NCI-H2081 treated with DMSO at 0.1 percent for 48 hours (cell line): ENCODE measurements at regions not wholly inside any gene's neighbourhood (a gene's known extent, or its start where the extent isn't known, plus 50 kb on each side); places are given as distances from the start of the nearest gene placed in this dataset.

ENCODE experiments used
- DNase-seq: peaks from one replicate; lab custom pipeline; 2025; lab: John Stamatoyannopoulos, UW

DNA sequence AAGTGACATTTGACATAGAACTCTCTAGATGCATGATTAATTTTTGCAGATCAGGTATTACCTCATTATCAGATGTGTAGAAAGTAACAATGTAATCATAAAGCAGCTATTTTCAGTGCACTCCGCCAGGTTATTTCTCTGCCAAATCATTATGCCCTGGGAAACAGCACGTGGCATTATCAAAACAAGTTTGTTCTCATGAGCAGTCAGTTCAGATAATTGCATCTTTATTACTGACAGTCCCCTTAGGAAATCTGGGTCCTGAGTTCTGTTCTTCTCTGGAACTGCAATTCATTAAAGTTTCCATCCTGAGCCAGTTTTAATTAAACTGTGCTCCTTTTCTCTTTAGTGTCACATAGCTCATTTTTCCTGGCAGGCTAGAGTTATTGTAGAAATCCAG lies 94.7 kb upstream of the KRR1 start:
- DNase-seq = no peak

DNA sequence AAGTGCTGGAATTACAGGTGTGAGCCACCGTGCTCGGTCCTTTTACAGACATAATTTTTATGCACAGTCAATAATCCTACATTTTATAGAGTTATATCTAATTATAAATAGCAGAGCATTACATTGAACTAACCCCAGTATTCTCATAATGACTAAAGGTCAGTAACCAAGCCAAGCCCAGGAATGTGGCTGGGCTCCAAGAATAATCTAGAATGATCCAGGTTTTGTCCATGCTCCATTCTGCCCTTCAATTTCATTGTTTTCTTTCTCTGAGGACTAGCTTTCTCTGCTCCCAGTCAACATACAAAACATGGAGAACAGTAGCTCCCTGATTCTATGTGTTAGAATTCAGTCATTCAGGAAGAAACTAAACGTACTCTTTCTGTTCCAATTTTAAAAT lies 92.1 kb upstream of the KRR1 start:
- no peak for DNase-seq

DNA sequence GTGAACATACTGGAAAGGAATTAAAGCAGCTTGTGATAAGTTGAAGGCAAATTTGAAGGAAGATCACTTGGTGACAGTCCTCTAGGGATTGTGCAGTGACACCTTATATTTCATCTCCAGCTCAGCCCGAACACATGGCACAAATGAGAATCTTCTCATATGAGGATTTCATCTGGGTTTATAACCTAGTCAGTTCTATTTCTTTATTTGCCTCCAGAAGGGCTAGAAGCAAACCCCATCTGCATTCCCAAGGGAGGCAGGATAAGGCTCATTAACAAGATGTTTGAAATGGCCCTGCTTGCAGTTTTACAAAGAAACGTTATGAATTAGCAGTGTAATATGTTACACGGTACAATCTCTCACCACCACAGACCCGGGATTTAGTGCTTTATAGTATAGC lies 90.7 kb upstream of the KRR1 start:
- DNase-seq = no peak

DNA sequence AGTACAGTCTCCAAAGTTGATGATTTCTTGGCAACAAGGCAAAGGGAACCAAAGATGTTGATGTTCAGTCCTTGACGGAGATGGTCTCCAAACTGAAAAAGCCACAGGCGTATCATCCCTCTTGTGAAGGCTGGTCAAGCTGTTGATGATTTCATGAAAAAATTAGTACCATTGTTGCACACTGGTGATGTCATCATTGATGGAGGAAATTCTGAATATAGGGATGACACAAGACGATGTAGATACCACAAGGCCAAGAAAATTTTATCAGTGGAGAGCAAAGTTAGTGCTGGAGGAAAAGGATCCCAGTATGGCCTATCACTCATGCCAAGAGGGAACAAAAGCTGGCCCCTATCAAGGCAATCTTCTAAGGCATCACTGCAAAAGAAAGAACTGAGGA lies 88.7 kb upstream of the KRR1 start:
- no peak for DNase-seq

DNA sequence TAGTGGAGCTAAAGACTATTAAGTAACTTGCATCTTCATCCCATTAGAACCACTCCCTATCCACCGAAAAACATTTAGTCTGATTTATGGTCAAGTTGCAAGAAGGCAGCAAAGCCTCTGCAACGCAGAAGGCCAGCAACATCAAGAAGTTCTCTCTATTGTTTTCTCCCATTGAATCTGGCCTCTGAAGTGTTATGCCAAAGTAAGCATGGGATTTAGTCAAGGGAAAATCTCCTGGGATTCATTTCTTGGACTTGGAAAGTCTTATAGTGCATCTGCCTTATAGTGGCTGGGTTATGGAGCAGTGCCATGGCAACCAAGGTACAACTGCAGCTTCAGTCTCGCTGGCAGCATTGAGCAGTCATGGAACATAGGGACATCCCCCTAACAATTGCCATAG lies 87.7 kb upstream of the KRR1 start:
- no peak for DNase-seq

DNA sequence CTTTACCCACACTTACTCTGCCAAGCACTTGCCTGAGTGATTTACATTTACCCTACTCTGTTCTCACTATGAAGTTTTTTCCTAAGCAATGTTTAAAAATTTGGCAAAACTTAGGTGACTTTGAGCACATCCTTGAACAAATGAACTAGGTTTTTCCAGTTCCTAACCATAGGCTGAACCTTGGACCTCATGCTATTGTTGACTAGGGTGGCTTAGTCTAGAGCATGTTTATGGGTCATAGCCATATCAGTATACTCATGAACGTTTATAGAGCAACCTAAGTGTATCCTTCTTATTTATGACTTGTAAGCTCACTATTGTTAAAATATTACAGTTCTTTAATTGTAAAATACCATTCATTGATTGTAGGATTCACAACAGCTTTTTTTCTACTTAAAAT lies 85.0 kb upstream of the KRR1 start:
- no peak for DNase-seq

DNA sequence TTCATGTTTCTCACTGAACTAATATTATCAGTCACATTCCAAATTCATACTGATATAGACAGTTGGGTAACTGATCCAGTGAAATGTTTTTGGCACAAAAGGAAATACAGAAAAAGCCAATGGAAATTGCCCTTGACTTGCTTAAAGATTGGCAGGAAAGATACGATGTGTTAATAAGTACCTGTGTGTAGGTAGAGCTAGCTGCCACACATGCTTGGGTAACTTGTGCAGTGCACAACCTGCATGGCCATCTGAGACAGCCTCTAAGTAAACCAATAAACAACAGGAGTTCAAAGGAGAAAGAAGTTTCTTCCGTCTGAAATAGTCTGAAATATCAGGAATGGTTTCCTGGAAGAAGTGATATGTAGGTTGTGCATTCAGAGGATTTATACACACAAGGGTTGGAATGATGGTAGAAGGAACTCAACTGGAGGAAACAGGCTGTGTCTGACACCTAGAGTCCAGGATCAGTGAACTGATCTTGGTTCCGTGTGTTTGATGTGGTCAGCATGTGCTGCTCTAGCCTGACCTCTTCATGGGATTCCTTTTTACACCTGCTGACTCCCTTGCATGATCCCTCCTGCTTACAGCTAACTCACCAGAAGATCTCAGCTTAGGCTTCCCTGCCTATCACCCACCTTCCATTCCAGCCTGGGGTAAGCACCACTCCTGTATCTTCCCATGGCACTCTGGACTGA lies 81.4 kb upstream of the KRR1 start:
- DNase-seq = no peak

DNA sequence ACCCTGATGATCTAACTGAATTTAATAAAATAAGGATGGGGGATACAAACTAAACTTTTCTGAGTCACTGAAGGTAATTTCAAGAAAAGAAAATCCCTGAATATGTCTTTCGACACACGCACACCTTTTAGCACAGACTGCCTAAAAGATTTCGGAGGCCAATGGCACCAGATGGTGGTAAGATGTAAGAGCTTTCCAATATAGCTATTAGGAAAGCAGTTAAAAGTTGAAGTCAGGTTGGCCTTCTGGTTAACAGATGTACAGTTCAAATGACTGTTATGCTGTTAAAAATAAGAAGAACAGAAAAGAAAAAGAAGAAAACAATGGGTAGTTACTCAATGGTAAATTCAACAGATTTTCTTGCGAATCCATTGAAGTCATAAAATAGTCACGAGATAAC lies 80.7 kb upstream of the KRR1 start:
- no peak for DNase-seq

DNA sequence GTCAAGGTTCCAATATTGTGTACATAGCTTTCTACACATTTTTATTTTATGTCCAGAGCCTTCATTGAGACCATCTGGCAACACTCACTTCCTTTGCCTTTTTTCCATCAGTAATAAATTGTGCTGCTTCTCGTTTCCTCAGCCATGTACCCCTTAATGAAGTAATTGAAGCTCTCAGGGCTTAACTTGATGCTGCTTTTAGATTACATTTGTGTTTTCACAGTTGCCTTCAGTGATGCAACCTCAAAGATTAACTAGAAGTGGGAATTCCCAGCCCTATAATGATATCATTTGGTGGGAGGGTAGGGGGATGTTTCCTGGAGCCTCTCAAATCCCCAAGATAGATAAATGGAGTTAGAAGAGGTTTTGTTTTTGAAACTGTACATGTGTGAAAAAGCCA lies 80.2 kb upstream of the KRR1 start:
- no peak for DNase-seq

DNA sequence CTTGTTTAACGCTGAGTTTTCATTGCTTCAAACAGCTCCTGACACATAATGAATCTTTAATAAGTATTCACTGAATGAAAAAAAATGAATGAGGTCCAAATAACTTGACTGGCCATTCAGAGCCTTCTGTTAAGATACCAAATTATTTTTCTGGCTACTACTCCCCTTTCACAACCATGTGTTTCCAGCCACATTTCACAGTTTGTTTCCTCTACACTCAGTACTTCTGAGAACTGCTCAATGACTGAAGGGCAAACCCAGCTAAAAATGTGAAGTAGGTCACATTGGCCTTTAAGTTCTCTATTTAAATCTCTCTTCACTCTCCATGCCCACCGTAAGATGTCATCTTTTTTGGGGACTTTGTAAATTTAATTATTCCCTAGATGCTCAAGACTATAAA lies 78.4 kb upstream of the KRR1 start:
- DNase-seq = no peak

DNA sequence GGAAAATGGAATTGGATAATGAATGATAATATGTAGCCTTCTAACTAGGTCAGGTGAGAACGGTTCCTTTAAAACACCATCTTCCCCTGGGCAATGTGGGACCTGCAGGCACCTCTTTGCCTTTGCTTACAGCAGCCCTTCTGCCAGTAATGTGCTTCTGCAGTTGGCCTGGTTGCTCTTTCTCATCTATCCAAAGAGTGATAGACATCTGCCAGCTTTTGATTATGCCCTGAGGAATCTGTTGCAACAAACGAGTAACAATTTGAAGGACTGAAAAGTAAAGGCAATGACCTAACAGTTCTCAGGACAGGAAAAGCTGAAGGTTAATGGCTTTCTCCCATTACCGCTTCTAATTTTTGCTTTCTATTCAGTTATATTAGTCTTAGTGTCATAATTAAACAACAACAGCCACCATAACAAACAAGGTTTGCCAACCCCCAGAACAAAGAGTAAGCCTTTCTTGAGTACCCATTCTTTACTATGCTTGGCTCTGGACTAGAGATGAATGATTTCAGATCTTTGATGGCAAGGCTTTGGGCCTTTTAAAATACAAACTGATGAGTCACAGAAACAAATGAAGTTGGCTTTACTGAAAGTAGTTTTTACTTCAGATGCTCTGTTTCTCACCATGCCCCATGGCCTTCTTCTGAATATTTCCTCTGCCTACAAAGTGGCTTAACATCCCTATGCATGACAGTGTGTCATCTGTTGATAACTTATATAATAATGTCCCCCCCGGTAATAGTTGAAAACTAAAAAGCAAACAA lies 76.1 kb upstream of the KRR1 start:
- no peak for DNase-seq

DNA sequence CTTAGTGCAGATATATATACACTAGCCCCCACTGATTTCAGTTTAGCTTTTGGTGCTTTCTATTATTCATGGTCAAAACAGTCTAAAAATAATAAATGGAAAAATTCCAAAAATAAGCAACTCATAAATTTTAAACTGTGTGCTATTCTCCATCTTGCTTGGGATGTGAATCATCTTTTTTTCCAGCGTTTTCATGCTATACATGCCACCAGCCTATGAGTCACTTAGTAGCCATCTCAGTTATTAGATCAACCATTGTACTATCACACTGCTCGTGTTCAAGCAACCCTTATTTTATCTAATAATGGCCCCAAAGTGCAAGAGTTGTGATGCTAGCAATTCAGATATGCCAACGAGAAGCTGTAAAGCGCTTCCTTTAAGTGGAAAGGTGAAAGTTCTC lies 73.9 kb upstream of the KRR1 start:
- no peak for DNase-seq

DNA sequence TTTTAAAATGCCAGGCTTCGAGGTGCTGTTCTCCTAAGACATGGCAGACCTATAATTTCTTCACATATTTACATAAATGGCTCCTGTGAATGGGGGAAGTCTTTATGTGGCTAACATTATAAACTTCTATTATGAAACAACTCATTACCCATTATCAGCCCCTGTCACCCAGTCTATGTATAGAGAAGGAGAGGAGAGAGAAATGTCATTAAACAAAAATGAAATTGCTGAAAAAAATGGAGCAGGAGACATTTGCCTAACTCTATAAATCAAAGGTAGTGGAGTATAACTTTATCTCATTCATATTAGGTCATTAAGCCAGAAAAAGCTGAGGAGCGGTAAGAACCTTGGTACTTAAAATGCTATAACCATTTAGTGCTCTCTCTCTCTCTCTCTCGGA lies 71.9 kb upstream of the KRR1 start:
- DNase-seq = no peak

DNA sequence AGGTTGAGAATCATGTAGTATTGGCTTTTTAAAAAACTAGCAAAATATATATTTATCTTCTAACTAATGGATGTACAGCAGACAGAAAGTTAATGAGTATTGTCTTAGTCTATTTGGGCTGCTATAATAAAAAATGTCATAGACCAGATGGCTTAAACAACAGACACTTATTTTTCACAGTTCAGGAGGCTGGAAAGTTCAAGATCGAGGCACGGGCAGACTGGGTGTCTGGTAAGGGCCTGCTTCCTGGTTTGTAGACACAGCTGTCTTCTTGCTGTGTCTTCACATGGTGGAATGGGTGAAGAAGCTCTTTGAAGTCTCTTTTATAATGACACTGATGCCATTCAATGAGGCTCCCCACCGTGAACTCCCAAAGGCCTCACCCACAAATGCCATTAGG lies 70.1 kb upstream of the KRR1 start:
- DNase-seq = no peak

DNA sequence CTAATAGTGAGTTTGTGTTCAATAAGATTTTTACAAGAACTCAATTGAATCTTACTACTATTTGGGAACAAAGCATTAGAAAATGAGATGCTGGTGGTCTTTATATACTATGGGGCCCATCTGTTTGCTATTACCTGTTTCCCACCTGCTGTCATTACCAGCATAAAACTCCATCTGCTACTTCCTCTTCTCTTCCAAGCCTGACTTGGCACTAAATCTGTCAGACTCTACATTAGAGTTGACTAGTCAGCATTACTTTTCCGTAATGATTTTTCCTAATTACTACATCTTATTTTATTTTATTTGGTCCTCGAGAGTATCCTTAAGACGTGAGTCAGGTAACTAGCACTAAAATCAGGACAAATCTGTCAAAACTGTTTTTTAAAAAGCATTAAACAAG lies 68.1 kb upstream of the KRR1 start:
- peak; percentile 29 for DNase-seq

DNA sequence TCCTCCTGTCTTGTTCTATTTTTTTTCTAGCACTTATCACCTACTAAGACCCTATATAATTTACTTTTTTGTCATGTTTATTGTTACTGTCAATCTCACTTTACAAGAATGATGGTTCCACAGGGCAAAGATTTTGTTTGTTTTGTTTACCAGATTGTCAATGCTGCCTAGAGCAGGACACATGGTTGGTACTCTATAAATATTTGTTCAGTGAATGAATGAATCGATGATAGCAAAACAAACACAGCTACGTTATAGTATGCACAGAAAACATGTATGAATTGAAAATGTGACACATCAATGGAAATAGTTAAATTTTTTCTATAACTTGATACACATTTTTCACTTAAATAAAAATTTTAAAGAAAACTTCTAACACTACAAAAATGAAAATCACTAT lies 67.1 kb upstream of the KRR1 start:
- no peak for DNase-seq

DNA sequence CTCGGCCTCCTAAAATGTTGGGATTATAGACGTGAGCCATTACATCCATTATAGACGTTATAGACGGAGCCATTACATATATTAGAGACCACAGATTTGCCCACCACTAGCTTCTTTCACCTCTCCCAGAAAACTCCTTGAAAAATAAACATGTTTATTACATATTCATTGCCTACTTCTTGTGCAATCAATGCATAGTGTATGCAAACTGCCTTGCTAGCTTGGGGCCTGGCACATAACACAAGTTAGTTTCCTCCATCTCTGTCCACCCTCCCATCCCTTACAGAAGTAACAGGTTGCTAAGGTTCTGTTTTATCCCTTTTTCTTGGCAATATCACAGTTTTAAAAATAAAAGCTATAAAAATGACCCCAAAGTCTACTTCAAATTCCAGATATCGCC lies 66.4 kb upstream of the KRR1 start:
- no peak for DNase-seq

DNA sequence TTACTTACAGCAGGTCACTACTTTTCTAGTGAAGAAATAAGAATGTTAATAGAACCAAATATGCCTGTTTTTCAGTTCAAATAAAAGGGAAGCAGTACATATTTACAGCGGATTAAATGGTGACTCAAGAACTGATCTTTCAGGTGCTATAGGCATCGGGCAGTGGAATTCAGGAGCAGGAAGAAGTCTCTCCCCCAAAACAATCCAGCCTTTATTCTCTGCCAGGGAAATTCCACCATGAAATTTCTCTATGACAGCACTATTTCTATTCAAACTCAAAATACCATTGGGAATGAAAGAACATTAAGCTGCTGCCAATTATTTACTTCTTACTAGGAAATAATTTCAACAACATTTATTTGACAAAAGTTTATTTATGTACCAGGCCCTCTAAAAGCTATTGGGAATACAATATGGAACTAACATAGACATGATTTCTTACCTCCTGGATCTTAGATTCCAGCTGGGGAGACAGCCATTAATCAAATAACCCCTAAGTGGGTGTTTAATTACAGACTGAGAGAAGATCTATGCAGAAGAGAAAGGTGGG lies 60.3 kb upstream of the KRR1 start:
- DNase-seq = no peak

DNA sequence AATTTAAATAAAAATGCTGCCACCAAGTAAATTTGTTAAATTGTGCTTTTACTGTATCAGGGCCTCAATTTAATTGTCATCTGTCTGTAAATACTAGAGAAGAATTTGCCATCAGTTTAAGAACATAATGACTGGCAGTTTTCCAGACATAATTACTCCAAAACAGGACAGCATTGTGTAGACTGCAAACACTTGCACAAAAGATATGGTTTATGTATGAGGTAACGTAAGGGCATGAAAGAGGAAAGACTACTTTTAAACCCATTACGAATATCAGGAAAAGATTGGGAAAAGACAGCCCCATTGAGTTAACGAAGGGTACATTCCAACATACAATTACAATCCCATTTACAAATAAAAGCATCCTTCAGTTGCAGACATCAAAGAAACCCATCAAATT lies 59.8 kb upstream of the KRR1 start:
- DNase-seq = peak; percentile 44

DNA sequence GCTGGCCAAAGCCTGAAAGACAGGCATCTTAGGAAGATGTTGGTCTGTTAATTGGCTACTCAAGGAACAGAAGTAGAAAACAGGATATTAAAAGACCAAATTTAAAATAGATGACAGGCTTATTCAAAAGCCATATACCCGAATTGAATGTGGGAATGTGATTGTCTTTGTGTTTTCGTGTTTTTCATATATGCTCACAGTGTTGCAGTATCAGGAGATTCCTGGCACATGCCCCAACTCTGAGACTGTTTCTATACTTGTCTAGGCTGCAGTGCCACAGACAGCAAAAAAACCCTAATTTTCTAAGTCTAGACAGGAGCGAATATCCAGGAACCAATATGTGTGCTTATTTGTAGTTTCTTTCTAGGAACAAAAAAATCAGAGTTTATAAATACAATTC lies 57.4 kb upstream of the KRR1 start:
- DNase-seq = no peak

DNA sequence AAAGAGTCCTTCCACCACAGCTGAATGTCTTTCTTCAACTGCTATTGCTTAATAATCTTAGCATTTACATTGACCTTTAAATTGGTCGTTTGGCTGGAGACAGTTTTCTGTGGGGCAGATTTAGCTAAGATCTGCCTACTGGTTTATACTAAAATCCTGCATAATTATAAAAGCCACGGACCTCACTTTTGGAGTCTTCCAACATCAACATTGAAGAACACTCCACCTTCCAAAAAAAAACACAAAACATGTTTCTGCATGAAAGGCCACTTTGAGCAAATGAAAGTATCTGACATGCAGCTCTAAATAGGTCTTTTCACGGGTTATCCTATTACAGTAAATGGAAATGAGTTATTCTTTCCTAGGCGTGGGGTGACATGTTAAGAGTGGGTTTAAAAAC lies 57.0 kb upstream of the KRR1 start:
- no peak for DNase-seq

DNA sequence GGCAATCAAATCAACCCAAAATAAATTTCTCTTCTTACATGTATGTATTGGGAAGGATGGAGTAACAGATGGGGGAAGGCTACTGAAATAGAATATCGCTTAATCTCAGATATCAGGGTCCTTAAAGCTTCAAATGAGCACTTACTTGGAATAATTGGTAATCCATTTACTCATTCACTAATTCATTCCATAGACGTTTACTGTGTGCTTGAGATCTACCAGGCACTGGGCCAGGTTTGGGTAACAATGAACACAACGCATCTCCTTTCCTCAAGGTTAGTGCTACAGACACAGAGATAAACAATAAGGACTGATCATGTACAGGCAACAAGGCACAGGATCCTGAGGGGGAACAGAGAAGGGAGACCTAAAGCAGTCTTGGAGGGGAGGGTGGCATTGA lies 54.4 kb upstream of the KRR1 start:
- no peak for DNase-seq

DNA sequence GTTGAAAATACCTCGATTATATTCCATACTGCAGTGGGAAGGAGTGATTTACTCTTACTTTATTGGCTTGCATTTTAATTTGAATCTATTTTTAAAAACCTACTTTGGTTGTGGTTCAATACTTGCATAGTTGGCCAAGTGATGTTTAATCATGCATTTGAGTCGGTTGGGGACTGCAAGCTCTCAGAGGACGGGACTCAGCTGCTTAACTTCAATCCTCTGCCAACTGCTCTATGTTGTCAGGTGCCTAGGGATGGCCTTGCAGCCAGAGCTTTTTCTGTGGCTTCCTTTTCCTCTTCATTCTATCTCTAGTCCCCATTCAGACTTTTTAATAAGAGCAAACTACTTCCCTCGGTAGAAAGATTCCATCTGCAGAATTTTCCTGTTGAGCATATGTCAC lies 53.4 kb upstream of the KRR1 start:
- DNase-seq = no peak

DNA sequence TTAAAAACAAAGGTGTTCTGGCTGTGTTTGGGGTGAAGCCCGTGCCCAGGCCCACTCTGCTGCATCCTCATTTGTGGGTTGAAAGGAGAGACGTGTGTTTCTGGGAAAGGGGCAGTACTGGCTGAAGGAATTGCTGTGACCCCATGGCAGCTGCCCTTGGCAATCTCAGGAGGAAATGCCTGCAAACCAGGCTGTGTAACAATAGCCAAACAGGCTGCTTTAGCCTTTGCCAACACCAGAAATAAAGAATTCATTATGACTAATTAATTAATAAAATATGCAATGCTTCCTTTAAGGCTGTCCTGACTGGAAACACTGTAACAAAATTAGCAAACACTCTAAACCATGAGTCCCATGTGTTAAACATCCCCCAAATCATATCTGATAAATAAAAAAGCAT lies 53.0 kb upstream of the KRR1 start:
- DNase-seq = no peak
